ENCODE measurements at regions not wholly inside any gene's neighbourhood (a gene's known extent, or its start where the extent isn't known, plus 50 kb on each side); places are given as distances from the start of the nearest gene placed in this dataset.

DNA sequence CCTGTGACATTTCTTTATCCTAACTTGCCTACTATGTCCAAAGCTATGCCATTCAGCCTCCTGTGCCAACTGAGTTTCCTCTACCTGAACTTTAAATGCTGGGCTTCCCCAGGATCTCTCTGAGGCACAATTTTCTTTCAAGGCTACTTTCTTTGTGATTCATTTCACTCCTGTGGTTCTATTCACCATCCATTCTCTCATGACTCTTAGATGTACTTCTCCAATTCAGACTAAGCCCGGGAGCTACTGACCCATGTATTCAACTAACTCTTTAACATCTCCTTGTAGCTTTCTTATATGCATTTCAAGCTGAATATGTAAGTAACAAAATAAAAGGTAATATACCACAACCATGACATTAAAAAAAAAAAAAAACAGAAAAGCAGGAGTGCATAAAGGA, 738.9 kb upstream of the USP15 start:
- TF ChIP-seq SUZ12 (IDR thresholded peaks at IDR 0.05) (no peak), BHLHE40 (IDR thresholded peaks at IDR 0.05; ENCODE audit: borderline replicate concordance) (no peak), L3MBTL2 (conservative IDR thresholded peaks at IDR 0.05) (no peak), CTBP1 (IDR thresholded peaks at IDR 0.05; ENCODE audit: borderline replicate concordance) (no peak), FOXK2 (IDR thresholded peaks at IDR 0.05) (no peak), TARDBP (IDR thresholded peaks at IDR 0.05) (no peak), HDGF (IDR thresholded peaks at IDR 0.05; ENCODE audit: borderline replicate concordance) (no peak), ARNT (IDR thresholded peaks at IDR 0.05) (no peak), NFRKB (IDR thresholded peaks at IDR 0.05) (no peak), LEF1 (IDR thresholded peaks at IDR 0.05; ENCODE audit: borderline replicate concordance) (no peak), SP1 (IDR thresholded peaks at IDR 0.05) (no peak)
- TF ChIP-seq, protein P1, sequence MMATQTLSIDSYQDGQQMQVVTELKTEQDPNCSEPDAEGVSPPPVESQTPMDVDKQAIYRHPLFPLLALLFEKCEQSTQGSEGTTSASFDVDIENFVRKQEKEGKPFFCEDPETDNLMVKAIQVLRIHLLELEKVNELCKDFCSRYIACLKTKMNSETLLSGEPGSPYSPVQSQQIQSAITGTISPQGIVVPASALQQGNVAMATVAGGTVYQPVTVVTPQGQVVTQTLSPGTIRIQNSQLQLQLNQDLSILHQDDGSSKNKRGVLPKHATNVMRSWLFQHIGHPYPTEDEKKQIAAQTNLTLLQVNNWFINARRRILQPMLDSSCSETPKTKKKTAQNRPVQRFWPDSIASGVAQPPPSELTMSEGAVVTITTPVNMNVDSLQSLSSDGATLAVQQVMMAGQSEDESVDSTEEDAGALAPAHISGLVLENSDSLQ (IDR thresholded peaks at IDR 0.05), result no peak

All from HEK293T (cell line).